ENCODE measurements at regions not wholly inside any gene's neighbourhood (a gene's known extent, or its start where the extent isn't known, plus 50 kb on each side); places are given as distances from the start of the nearest gene placed in this dataset.

GRCh38 chr20:11714886-11715285 lies 202.8 kb upstream of the BTBD3 start:
- no peak for DNase-seq

- DNase-seq, result no peak
Observed at GRCh38 chr20:11716239-11716944, 201.3 kb upstream of the BTBD3 start.

DNA sequence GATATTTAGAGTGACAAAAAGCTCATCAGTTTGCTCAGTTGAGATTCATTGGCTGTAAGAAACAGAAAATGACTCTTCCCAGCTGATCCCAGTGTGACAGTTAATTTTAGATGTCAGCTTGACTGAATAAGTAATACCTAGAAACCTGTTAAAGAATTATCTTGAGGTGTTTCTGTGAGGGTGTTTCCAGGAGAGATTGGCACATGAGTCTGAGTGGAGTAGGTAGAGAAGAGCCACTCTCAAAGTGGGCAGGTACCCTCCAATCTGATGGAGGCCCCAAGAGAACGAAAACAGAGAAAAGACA lies 200.8 kb upstream of the BTBD3 start:
- DNase-seq, result no peak

DNA sequence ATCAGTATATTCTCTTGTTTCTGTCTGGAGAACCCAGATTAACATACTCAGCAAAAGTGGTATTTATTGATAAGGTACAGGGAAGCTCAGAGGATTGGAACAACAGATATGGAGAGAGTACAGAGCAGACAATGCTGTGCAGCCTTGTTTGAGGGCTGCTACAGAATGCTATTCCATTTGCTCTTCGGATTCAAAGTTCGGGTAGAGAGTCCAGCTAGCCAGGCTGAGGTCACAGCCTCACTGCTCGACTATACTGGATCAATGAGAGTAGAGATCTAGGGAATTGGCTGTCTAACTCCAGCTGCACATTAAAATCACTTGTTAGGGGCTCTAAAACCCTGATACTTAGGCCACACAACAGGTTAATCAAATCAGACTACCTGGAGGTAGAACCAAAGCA lies 200.1 kb upstream of the BTBD3 start:
- DNase-seq, result no peak

- no peak for DNase-seq
Observed at GRCh38 chr20:11718474-11719094, 199.1 kb upstream of the BTBD3 start.

- DNase-seq, result no peak
Observed at GRCh38 chr20:11719153-11719552, 198.5 kb upstream of the BTBD3 start.

DNA sequence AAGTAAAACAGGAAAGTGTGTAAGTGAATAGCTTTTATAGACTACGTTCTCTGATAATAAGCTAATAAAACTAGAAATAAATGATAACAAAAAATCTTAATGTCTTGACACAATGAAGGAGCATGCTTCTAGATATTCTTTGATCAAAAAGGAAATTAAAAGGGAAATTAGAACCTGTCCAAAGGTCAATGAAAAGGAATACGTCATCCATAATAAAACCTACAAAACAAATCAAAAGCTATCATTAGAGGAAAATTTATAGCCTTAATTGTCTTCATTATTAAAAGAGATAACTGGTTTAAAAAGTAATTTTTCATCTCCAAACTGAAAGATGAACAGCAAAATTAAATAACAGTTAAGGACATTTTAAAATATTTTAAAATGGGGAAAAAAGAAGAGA lies 196.3 kb upstream of the BTBD3 start:
- DNase-seq, result no peak

DNA sequence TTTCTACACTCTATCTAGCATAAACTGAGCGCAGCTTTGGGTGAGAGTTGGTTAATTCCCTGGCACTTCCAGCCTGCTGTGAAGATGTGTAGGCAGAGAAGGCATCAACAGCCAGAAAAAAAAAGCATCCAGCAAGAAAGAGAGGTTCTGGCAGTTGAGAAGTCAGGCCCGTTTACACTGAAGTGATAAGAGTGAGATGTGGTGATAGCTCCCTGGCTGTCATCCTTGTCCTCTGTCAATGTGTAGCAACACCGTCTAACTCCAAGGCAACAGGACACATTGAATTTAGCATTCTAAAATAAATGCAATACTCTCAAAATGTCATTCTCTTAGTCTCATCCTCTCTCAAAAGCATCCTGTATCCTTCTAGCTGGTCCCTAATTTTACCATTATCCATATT lies 193.6 kb upstream of the BTBD3 start:
- DNase-seq, result no peak

DNA sequence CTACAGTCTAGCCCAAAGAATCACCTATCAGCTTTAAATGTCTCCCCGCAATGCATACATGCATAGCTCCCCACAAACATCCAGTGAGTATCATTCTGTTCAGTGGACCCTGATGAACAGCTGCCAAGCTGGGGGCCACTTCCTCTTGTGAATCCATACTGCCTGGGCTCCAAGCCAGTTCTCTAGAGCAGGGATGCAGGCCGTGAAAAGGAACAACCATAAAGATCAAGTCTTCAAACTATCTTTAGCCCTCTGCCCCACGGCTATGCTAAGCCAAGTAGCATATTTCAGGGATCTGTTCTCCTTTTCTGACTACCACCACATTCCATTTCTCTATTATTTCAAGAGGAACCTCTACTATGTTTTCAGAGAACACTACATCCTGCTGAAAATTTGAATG lies 191.7 kb upstream of the BTBD3 start:
- no peak for DNase-seq

- no peak for DNase-seq
Observed at GRCh38 chr20:11727708-11728107, 190.0 kb upstream of the BTBD3 start.

- DNase-seq, result no peak
Observed at GRCh38 chr20:11728937-11729336, 188.8 kb upstream of the BTBD3 start.

- no peak for DNase-seq
Observed at GRCh38 chr20:11729806-11730205, 187.9 kb upstream of the BTBD3 start.

GRCh38 chr20:11734431-11734830 lies 183.3 kb upstream of the BTBD3 start:
- no peak for DNase-seq

GRCh38 chr20:11738852-11739251 lies 178.8 kb upstream of the BTBD3 start:
- DNase-seq, result no peak

DNA sequence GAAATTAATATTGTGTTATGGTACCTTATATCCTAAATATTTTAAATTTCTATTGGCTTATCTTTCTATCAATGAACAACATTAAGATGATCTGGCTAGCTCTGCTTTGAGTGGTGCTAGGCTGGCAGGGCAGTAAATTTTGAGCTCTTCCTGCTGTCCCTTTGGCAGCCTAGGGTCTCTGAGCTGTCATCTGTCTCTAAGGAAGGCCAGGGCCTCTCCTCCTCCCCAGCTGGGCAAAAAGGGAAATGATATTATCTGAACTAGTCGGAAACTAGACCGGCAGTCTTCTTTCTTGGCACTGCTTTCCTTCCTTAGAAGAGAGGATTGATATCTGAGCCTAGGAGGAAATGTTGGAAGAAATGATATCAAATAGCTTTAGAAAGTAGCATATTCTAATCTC lies 176.7 kb upstream of the BTBD3 start:
- DNase-seq, result no peak

- no peak for DNase-seq
Observed at GRCh38 chr20:11745145-11745544, 172.5 kb upstream of the BTBD3 start.

- no peak for DNase-seq
Observed at GRCh38 chr20:11748436-11748835, 169.3 kb upstream of the BTBD3 start.

GRCh38 chr20:11752336-11752735 lies 165.4 kb upstream of the BTBD3 start:
- DNase-seq, result no peak

DNA sequence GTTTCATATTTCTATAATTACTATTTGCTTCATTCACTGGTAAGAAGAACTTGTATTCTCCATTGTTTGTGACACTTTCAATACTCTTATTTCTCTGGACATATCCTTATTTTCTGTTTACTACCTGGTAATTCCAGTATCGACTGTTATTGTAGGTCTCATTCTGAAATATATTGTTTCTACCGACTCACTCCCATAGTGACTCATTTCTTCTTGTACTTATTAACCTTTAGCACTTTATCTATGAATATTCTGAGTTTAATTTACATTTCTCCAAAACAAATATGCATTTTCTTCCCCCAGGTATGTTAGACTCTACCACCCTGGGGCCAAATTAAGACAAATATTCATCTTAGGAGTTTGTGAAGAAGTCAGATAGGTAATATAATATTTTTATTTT lies 164.5 kb upstream of the BTBD3 start:
- DNase-seq, result no peak

- DNase-seq, result no peak
Observed at GRCh38 chr20:11754451-11754850, 163.2 kb upstream of the BTBD3 start.

DNA sequence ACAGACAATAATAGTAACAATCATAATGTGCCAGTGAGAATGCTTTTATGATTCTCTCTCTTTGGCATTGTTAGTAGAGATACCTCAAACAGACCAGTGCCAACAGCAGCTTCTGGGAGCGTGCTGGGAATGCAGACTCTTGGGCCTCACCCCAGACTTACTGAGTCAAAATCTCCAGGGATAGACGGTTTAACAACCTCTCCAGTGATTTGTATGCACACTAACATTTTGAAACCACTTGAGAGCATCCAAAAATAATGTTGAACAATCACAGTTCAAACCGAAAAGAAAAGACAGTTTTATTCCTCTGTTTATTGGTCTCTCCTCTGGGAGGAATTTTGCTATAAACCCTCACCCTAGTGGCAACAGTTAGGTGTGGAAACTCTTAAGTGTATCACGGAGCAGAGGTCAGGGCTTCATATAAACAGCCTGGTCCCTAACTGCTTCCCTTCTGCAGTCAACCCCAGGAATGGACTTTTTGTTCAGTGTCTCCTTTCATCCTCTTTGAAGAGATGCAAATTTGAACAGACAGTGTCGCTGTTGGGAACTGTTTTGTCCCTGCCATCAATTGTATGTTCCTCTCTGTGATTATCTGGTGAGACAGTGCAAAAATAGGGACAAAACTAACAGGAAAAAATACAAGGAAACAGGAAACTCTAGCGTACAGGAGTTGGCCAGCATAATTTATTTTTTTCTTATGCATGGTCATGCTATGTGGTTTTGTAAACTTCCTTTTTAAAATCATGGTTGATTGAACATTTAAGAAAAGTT lies 162.4 kb upstream of the BTBD3 start:
- no peak for DNase-seq

- no peak for DNase-seq
Observed at GRCh38 chr20:11761497-11761896, 156.2 kb upstream of the BTBD3 start.

DNA sequence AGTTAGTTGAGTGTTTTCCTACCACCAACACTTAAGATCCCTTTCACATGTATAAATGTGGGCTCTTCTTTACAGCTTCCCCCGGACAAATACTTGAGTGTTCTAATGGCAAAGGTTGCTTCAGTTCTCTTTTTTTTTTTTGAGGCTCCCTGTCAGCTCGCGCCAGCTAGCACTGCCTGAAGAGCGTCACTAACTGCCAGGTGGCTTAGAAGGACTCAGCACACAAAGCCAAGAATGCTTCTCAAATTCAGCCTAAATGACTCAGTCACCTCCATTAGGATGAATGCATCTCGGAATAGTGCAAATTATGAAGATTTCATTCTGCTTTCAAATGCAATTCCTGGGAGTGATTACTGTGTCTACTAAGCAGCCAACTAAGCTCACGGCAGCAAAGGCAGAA lies 150.7 kb upstream of the BTBD3 start:
- no peak for DNase-seq

GRCh38 chr20:11769825-11770224 lies 147.9 kb upstream of the BTBD3 start:
- DNase-seq, result no peak

Data from activated CD4-positive, alpha-beta T cell treated with anti-CD3 and anti-CD28 coated beads, Interleukin-2, amount 50 U/mL, for 16 hours (primary cell).